ENCODE measurements at regions not wholly inside any gene's neighbourhood (a gene's known extent, or its start where the extent isn't known, plus 50 kb on each side); places are given as distances from the start of the nearest gene placed in this dataset.

DNA sequence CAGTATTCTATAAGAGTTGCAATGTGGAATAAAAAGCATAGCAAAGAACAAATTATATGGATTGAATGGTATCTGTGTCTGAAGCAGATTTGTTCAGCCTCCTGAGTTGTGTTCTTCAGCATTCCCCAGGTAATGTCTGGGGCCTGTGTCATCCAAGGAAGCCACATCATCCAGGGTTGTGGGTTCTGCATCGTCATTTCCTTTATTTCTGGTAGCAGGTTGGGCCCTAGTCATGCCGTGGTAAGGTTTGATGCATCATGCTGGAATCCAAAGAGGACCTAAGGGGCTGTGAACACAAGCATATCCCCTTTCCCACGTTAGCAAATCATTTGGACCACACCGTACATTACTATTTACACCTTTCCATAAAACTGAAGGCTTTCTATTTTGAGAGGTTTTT is 131.0 kb upstream of the ZNF91 start:
- TF ChIP-seq, protein P1, sequence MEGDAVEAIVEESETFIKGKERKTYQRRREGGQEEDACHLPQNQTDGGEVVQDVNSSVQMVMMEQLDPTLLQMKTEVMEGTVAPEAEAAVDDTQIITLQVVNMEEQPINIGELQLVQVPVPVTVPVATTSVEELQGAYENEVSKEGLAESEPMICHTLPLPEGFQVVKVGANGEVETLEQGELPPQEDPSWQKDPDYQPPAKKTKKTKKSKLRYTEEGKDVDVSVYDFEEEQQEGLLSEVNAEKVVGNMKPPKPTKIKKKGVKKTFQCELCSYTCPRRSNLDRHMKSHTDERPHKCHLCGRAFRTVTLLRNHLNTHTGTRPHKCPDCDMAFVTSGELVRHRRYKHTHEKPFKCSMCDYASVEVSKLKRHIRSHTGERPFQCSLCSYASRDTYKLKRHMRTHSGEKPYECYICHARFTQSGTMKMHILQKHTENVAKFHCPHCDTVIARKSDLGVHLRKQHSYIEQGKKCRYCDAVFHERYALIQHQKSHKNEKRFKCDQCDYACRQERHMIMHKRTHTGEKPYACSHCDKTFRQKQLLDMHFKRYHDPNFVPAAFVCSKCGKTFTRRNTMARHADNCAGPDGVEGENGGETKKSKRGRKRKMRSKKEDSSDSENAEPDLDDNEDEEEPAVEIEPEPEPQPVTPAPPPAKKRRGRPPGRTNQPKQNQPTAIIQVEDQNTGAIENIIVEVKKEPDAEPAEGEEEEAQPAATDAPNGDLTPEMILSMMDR (conservative IDR thresholded peaks at IDR 0.05; ENCODE audit: low read depth, low read length) = no peak
- no peak for TF ChIP-seq EZH2phosphoT487 (IDR thresholded peaks at IDR 0.05; ENCODE audit: borderline replicate concordance, low read length)
